ENCODE measurements at regions not wholly inside any gene's neighbourhood (a gene's known extent, or its start where the extent isn't known, plus 50 kb on each side); places are given as distances from the start of the nearest gene placed in this dataset.

- TF ChIP-seq CTCF (IDR thresholded peaks at IDR 0.05; ENCODE audit: low read depth, low read length, poor library complexity, severe bottlenecking) (no peak), EZH2phosphoT487 (IDR thresholded peaks at IDR 0.05; ENCODE audit: borderline replicate concordance, low read length) (no peak)
Observed at GRCh38 chr5:68565427-68565826, 349.9 kb downstream of the PIK3R1 start.

Measured in DOHH2 (cell line).